ENCODE measurements at regions not wholly inside any gene's neighbourhood (a gene's known extent, or its start where the extent isn't known, plus 50 kb on each side); places are given as distances from the start of the nearest gene placed in this dataset.

DNA sequence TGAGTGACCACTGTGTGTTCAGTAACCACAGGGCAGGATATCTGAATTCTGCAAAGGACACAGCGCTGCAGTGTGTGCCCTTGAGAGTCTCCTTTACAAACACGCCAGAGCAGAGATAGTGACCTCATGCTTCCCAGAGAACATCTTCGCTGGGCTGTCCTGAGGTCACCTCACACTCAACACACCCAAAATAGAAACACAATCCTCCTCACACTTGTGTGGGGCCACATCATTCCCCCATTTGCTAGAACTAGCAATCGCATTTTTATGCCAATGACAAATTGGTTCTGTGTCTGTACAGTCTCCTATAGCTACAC, 140.1 kb upstream of the NRIP1 start:
- Histone ChIP-seq H4K20me1 (ENCODE audit: insufficient read depth) (no peaks in the 10 kb centered on the region), H3K4me3 (no peak overlapping the region), H3K9ac (no peak overlapping the region), H3F3A (ENCODE audit: insufficient read depth) (0 out of 2 replicates have a peak, but pooled peaks cover 1% of the 10 kb centered on the region), H3K4me1 (ENCODE audit: insufficient read depth) (peaks cover 2% of the 10 kb centered on the region; the same call in 1 of the 2 replicates), H3K9me3 (ENCODE audit: low read depth) (no peaks in the 10 kb centered on the region), H3K27me3 (replicated peaks; ENCODE audit: insufficient read depth) (no peaks in the 10 kb centered on the region), H2AFZ (no peak overlapping the region), H3K27ac (no peak overlapping the region), H3K4me2 (ENCODE audit: unreplicated experiment) (no peak overlapping the region), H3K79me2 (ENCODE audit: insufficient read depth) (no peaks in the 10 kb centered on the region), H3K9me2 (ENCODE audit: insufficient read depth) (no peaks in the 10 kb centered on the region), H3K36me3 (ENCODE audit: low read depth) (no peaks in the 10 kb centered on the region)
- in situ Hi-C loops (cut with MboI), result no loop called here
- TF ChIP-seq EZH2phosphoT487 (IDR thresholded peaks at IDR 0.05; ENCODE audit: insufficient read depth, low read depth) (no peak), EZH2 (IDR thresholded peaks at IDR 0.05; ENCODE audit: insufficient read depth, poor library complexity, severe bottlenecking) (no peak)
- 90 to 94% methylated on average over 4 of the region's 4 CpGs for WGBS, 2 experiments (ENCODE audit: low coverage in 1 of 2, low lambda C conversion rate in 2 of 2, missing lambda C conversion rate in 2 of 2)
- DNase-seq, result no peak

DNA sequence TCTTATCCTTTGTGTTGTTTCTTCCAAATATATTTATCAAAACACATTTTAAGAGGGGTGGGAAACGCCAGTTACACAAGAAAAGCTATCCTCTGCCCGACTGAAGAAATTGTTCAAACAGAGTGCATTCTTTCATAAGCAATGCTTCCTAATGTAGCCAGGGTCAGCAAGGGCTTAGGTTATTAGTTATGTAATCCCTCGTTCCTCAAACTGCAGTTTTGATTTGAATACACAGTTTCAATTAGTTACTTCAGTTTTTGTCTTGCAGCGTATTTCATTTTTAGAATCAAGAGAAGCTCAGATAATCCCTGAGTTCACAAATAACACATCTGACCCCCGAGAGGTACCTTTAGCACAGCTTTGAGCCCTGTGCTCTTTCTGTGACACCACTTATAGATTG, 141.7 kb upstream of the NRIP1 start:
- Histone ChIP-seq H3K9me3 (ENCODE audit: low read depth) (no peaks in the 10 kb centered on the region), H3K79me2 (ENCODE audit: insufficient read depth) (no peaks in the 10 kb centered on the region), H2AFZ (no peak overlapping the region), H3K9ac (no peak overlapping the region), H3K4me3 (no peak overlapping the region), H3K36me3 (ENCODE audit: low read depth) (no peaks in the 10 kb centered on the region), H3K27ac (no peak overlapping the region), H3K9me2 (ENCODE audit: insufficient read depth) (no peaks in the 10 kb centered on the region), H3K4me2 (ENCODE audit: unreplicated experiment) (no peak overlapping the region), H3K27me3 (replicated peaks; ENCODE audit: insufficient read depth) (no peaks in the 10 kb centered on the region), H4K20me1 (ENCODE audit: insufficient read depth) (no peaks in the 10 kb centered on the region), H3K4me1 (ENCODE audit: insufficient read depth) (peaks cover 11% of the 10 kb centered on the region), H3F3A (ENCODE audit: insufficient read depth) (0 out of 2 replicates have a peak, but pooled peaks cover 8% of the 10 kb centered on the region)
- TF ChIP-seq EZH2phosphoT487 (IDR thresholded peaks at IDR 0.05; ENCODE audit: insufficient read depth, low read depth), result no peak
- no peak for TF ChIP-seq EZH2 (IDR thresholded peaks at IDR 0.05; ENCODE audit: insufficient read depth, poor library complexity, severe bottlenecking)
- in situ Hi-C loops (cut with MboI), result no loop called here
- 63 to 65% methylated on average over 5 of the region's 5 CpGs for WGBS, 2 experiments (ENCODE audit: low coverage in 1 of 2, low lambda C conversion rate in 2 of 2, missing lambda C conversion rate in 2 of 2)
- no peak for DNase-seq

- H4K20me1 ChIP-seq (ENCODE audit: insufficient read depth), result no peaks in the 10 kb centered on the region
- no peaks in the 10 kb centered on the region for H3K9me2 ChIP-seq (ENCODE audit: insufficient read depth)
- H3K4me2 ChIP-seq (ENCODE audit: unreplicated experiment), result no peak overlapping the region
- no peaks in the 10 kb centered on the region for H3K27me3 ChIP-seq (replicated peaks; ENCODE audit: insufficient read depth)
- H3K9me3 ChIP-seq (ENCODE audit: low read depth), result no peaks in the 10 kb centered on the region
- DNase-seq, result no peak
- H3F3A ChIP-seq (ENCODE audit: insufficient read depth), result 0 out of 2 replicates have a peak, but pooled peaks cover 8% of the 10 kb centered on the region
- H3K4me3 ChIP-seq, result no peak overlapping the region
- H3K36me3 ChIP-seq (ENCODE audit: low read depth), result no peaks in the 10 kb centered on the region
- H2AFZ ChIP-seq, result no peak overlapping the region
- H3K27ac ChIP-seq, result no peak overlapping the region
- TF ChIP-seq EZH2 (IDR thresholded peaks at IDR 0.05; ENCODE audit: insufficient read depth, poor library complexity, severe bottlenecking), result no peak
- no peak for TF ChIP-seq EZH2phosphoT487 (IDR thresholded peaks at IDR 0.05; ENCODE audit: insufficient read depth, low read depth)
- H3K79me2 ChIP-seq (ENCODE audit: insufficient read depth), result no peaks in the 10 kb centered on the region
- in situ Hi-C loops (cut with MboI), result no loop called here
- H3K9ac ChIP-seq, result no peak overlapping the region
- peaks cover 11% of the 10 kb centered on the region for H3K4me1 ChIP-seq (ENCODE audit: insufficient read depth)
- WGBS, 2 experiments (ENCODE audit: low coverage in 1 of 2, low lambda C conversion rate in 2 of 2, missing lambda C conversion rate in 2 of 2), result 18 to 21% methylated on average over 4 of the region's 4 CpGs
Observed at GRCh38 chr21:15207231-15207630, 142.4 kb upstream of the NRIP1 start.

GRCh38 chr21:15207635-15208370, 143.0 kb upstream of the NRIP1 start:
- Histone ChIP-seq H2AFZ (no peak overlapping the region), H3K27ac (no peak overlapping the region), H3K27me3 (replicated peaks; ENCODE audit: insufficient read depth) (no peaks in the 10 kb centered on the region), H3K9ac (no peak overlapping the region), H3K9me2 (ENCODE audit: insufficient read depth) (no peaks in the 10 kb centered on the region), H3K36me3 (ENCODE audit: low read depth) (no peaks in the 10 kb centered on the region), H3F3A (ENCODE audit: insufficient read depth) (0 out of 2 replicates have a peak, but pooled peaks cover 8% of the 10 kb centered on the region), H3K79me2 (ENCODE audit: insufficient read depth) (no peaks in the 10 kb centered on the region), H3K4me3 (no peak overlapping the region), H3K4me2 (ENCODE audit: unreplicated experiment) (no peak overlapping the region), H3K4me1 (ENCODE audit: insufficient read depth) (peaks cover 11% of the 10 kb centered on the region), H3K9me3 (ENCODE audit: low read depth) (no peaks in the 10 kb centered on the region), H4K20me1 (ENCODE audit: insufficient read depth) (no peaks in the 10 kb centered on the region)
- WGBS, 2 experiments (ENCODE audit: low coverage in 1 of 2, low lambda C conversion rate in 2 of 2, missing lambda C conversion rate in 2 of 2), result 89 to 91% methylated on average over 13 of the region's 13 CpGs
- in situ Hi-C loops (cut with MboI), result no loop called here
- no peak for TF ChIP-seq EZH2phosphoT487 (IDR thresholded peaks at IDR 0.05; ENCODE audit: insufficient read depth, low read depth)
- no peak for TF ChIP-seq EZH2 (IDR thresholded peaks at IDR 0.05; ENCODE audit: insufficient read depth, poor library complexity, severe bottlenecking)
- no peak for DNase-seq
